Nephron (organoid): ENCODE measurements at regions not wholly inside any gene's neighbourhood (a gene's known extent, or its start where the extent isn't known, plus 50 kb on each side); places are given as distances from the start of the nearest gene placed in this dataset.

Experiments
- H3K27ac Mint-ChIP-seq, 3 experiments: 2 replicates each; pipeline ENCODE4 v1.8.0; 2020; ENCODE audit warnings: mixed read lengths in 3 of 3, mild to moderate bottlenecking in 2 of 3, moderate library complexity in 1 of 3
- H3K27me3 Mint-ChIP-seq: 2 replicates; pipeline ENCODE4 v1.8.0; 2021; ENCODE audit warnings: low read depth, mild to moderate bottlenecking, moderate library complexity, mixed read lengths
- H3K36me3 Mint-ChIP-seq: 2 replicates; pipeline ENCODE4 v1.8.0; 2020; ENCODE audit warnings: low read depth, mixed read lengths
- H3K4me1 Mint-ChIP-seq: 2 replicates; pipeline ENCODE4 v1.8.0; 2020; ENCODE audit warnings: mixed read lengths
- H3K4me3 Mint-ChIP-seq, 3 experiments: 2 replicates each; pipeline ENCODE4 v1.8.0; 2020; ENCODE audit warnings: mild to moderate bottlenecking in 3 of 3, mixed read lengths in 3 of 3, moderate library complexity in 2 of 3
- H3K9me3 Mint-ChIP-seq: 2 replicates; pipeline ENCODE4 v1.8.0; 2020; ENCODE audit warnings: mixed read lengths
- CTCF ChIP-seq, 3 experiments: fragments of 200-600 bp; sonication (generic); IDR thresholded peaks; one replicate each; pipeline ENCODE4 v1.5.0; 2021; ENCODE audit warnings: antibody characterized with exemption in 3 of 3; ENCODE audit not compliant: unreplicated experiment in 3 of 3

GRCh38 chr6:104540743-104541142 is 319.0 kb downstream of the HACE1 start:
- H3K27me3 Mint-ChIP-seq = no peaks in the 10 kb centered on the region
- no peak for TF ChIP-seq CTCF (IDR thresholded peaks at IDR 0.05; ENCODE audit: unreplicated experiment in 3 of 3)

GRCh38 chr6:104539173-104539572 is 320.5 kb downstream of the HACE1 start:
- H3K27me3 Mint-ChIP-seq = no peaks in the 10 kb centered on the region
- no peak for TF ChIP-seq CTCF (IDR thresholded peaks at IDR 0.05; ENCODE audit: unreplicated experiment in 3 of 3)
- no peaks in the 10 kb centered on the region for H3K9me3 Mint-ChIP-seq
- H3K36me3 Mint-ChIP-seq = no peaks in the 10 kb centered on the region
- no peak overlapping the region for H3K27ac Mint-ChIP-seq
- H3K4me3 Mint-ChIP-seq = no peak overlapping the region
- peaks cover 20% of the 10 kb centered on the region for H3K4me1 Mint-ChIP-seq

More at GRCh38 chr6:104540743-104541142, 319.0 kb downstream of the HACE1 start:
- Mint-ChIP-seq H3K9me3 (no peaks in the 10 kb centered on the region), H3K4me3 (no peak overlapping the region), H3K36me3 (no peaks in the 10 kb centered on the region), H3K27ac (no peak overlapping the region), H3K4me1 (peaks cover 19% of the 10 kb centered on the region)

- TF ChIP-seq CTCF (IDR thresholded peaks at IDR 0.05; ENCODE audit: unreplicated experiment in 3 of 3) = no peak
- Mint-ChIP-seq H3K9me3 (no peaks in the 10 kb centered on the region), H3K4me1 (peaks cover 31% of the 10 kb centered on the region), H3K4me3 (no peak overlapping the region), H3K27me3 (peaks cover 4% of the 10 kb centered on the region), H3K36me3 (no peaks in the 10 kb centered on the region), H3K27ac (no peak overlapping the region)
These were observed 321.8 kb downstream of the HACE1 start for GRCh38 chr6:104537872-104538271.

GRCh38 chr6:104537180-104537579 is 322.5 kb downstream of the HACE1 start:
- peaks cover 37% of the 10 kb centered on the region for H3K4me1 Mint-ChIP-seq
- TF ChIP-seq CTCF (IDR thresholded peaks at IDR 0.05; ENCODE audit: unreplicated experiment in 3 of 3) = no peak
- no peaks in the 10 kb centered on the region for H3K9me3 Mint-ChIP-seq
- H3K36me3 Mint-ChIP-seq = no peaks in the 10 kb centered on the region
- H3K27me3 Mint-ChIP-seq = peaks cover 4% of the 10 kb centered on the region
- no peak overlapping the region for H3K4me3 Mint-ChIP-seq
- H3K27ac Mint-ChIP-seq = no peak overlapping the region

GRCh38 chr6:104532462-104532861 is 327.3 kb downstream of the HACE1 start:
- peaks cover 46% of the 10 kb centered on the region for H3K4me1 Mint-ChIP-seq
- H3K27me3 Mint-ChIP-seq = peaks cover 8% of the 10 kb centered on the region
- no peaks in the 10 kb centered on the region for H3K9me3 Mint-ChIP-seq
- TF ChIP-seq CTCF (IDR thresholded peaks at IDR 0.05; ENCODE audit: unreplicated experiment in 3 of 3) = no peak
- H3K27ac Mint-ChIP-seq = peak overlapping the region; percentile 80 to 93 (median 87)
- H3K4me3 Mint-ChIP-seq = no peak overlapping the region
- H3K36me3 Mint-ChIP-seq = no peaks in the 10 kb centered on the region

- Mint-ChIP-seq H3K27me3 (peaks cover 13% of the 10 kb centered on the region), H3K36me3 (no peaks in the 10 kb centered on the region), H3K4me3 (no peak overlapping the region), H3K9me3 (no peaks in the 10 kb centered on the region), H3K27ac (peak overlapping the region; percentile 80 to 93 (median 87)), H3K4me1 (peaks cover 50% of the 10 kb centered on the region)
- no peak for TF ChIP-seq CTCF (IDR thresholded peaks at IDR 0.05; ENCODE audit: unreplicated experiment in 3 of 3)
These were observed 328.1 kb downstream of the HACE1 start for GRCh38 chr6:104531646-104532045.
